ENCODE measurements at regions not wholly inside any gene's neighbourhood (a gene's known extent, or its start where the extent isn't known, plus 50 kb on each side); places are given as distances from the start of the nearest gene placed in this dataset.
"Not testable (repeated sequence)": the region's sequence is repeated elsewhere in the genome, so short reads cannot be mapped to it uniquely, and the experiment has no call there.

DNA sequence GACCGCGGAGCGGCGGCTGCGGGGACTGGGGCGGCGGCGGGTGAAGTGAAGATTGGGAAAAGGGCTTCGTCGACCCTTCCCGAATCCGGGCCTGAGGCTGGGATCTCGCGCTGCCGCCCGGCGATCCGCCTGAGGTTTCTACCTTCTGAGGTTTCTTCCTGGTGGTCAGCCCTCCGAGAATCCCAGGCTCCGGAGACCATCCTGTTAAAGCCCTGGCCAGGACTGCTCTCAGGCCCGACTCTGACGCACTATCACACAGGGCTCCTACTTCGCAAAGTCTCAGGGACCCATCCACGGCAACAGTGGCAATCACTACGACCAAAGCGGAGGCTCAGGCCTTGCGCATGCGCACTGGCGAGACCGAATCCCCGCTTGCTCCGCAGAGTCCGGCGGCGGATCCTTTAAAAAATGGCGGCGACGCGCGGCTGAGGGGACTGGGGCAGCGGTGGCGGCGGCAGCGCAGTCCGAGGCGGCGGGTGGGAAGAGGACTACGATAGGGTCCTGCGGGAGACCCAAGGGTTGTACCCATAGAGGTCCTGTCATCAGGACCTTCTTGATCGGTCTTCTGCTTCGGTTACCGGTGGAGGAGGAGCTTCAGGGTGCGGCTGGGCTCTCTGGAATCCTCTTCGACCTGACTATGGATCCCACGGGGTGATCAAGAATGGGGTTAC lies 157.2 kb upstream of the ZNF337 start:
- not testable (repeated sequence) for DNase-seq (ENCODE audit: low read depth, low spot score); H3K27ac ChIP-seq

DNA sequence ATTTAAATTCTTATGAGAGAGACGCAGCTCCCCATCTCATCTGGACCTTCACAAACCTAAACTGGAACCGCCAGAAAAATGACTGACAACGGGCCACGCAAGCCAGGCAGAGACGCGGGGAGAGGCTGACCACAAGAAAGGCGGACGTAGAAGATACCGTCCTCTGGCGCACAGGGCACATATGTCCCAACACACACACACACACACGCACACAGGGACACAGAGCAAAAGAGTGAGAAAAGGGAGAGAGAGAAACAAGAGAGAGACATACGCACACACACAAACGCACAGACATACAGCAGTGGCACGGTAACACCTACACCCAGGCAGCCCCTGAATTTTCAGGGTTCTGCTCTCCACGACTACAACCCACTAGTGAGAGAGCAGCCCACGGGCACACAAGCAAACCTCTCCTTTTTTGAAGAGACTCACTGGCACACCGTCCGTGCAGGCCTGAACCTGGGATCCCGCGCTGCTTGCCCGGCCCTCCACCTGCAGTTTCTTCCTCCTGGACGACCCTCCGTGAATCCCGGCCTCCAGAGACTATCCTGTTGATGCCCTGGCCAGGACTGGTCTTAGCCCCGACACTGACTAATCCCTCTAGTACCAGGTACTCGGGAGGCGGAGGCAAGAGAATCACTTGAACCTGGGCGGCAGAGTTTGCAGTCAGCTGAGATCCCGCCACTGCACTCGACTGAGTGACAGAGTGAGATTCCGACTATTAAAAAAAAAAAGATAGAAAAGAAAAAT lies 156.5 kb upstream of the ZNF337 start:
- not testable (repeated sequence) for DNase-seq (ENCODE audit: low read depth, low spot score); H3K27ac ChIP-seq

DNA sequence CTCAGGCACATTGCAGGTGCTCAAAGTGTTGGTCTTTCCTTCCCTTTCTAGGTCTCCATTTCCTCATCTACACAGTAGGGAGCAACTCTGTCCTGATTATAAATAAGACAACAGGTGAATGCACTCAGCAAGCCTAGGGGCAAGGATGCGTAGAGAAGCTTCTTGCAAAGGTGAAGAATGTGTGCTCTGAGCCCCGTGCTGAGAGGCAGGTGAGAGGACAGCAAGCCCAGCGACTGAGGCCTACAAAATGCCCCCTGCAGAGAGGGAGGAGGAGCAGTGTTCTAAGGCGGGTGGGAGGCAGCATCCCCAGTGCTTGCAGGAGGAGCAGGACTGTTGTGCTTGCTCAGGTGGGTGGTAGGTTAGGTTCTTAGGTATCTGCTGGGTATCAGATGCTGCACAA lies 153.5 kb upstream of the ZNF337 start:
- not testable (repeated sequence) for H3K27ac ChIP-seq; DNase-seq (ENCODE audit: low read depth, low spot score)

DNA sequence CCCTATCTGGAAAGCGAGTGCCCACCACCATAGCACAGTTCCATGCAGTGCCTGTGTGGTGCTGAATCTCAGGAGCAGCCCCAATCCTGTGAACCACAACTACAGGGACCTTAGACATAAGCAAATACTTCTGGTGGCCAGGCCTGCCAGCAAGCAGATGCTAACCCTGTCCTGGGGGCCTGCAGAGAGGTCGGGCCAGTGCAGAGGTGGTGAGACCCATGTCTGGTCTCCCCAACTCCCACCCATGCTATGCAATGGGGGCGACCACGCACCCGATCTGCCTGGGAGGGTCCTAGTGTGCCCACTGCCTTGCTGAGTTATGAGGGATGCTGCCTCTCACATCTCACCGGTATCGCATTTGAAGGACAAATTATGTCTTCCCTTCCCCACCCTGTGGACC lies 151.6 kb upstream of the ZNF337 start:
- H3K27ac ChIP-seq = no peak overlapping the region
- no peak for DNase-seq (ENCODE audit: low read depth, low spot score)

DNA sequence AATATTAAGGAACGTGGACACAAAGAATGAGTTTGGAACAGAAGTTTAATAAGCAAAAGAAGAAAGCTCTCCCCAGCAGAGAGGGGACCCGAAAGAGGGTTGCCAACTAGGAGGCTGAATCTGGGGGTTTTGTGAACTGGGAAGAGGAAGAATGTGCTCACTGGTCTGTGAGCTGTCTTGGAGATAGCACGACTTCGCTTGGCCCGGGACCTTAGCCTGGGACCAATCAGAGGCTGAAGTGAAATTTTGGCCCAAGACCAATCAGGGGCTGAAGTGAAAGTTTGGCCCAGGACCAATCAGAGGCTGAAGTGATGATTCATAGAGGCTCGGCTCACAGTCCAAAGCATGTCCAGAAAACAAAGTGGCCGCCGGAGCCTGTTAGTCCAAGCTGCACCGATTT lies 148.0 kb upstream of the ZNF337 start:
- DNase-seq (ENCODE audit: low read depth, low spot score); H3K27ac ChIP-seq: not testable (repeated sequence)

DNA sequence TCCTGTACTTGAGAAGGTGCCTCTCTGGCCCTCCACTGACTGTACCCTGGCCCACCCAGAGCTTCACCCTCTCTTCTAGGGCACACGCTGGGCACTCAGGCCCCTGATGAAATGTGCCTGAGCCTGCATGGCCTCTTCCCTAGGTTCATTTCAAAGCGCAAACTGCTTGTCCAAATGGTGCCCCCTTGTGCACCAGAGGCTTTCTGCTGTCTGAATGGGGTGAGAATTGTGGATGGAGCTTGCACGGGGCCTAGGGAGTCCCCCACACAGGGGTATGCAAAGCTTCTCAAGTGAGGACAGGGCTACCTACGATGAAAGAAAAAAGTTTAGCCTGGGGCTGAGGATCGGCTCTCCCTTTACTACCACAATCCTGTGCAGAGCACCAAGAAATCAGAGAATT lies 116.9 kb upstream of the ZNF337 start:
- not testable (repeated sequence) for H3K27ac ChIP-seq; DNase-seq (ENCODE audit: low read depth, low spot score)

DNA sequence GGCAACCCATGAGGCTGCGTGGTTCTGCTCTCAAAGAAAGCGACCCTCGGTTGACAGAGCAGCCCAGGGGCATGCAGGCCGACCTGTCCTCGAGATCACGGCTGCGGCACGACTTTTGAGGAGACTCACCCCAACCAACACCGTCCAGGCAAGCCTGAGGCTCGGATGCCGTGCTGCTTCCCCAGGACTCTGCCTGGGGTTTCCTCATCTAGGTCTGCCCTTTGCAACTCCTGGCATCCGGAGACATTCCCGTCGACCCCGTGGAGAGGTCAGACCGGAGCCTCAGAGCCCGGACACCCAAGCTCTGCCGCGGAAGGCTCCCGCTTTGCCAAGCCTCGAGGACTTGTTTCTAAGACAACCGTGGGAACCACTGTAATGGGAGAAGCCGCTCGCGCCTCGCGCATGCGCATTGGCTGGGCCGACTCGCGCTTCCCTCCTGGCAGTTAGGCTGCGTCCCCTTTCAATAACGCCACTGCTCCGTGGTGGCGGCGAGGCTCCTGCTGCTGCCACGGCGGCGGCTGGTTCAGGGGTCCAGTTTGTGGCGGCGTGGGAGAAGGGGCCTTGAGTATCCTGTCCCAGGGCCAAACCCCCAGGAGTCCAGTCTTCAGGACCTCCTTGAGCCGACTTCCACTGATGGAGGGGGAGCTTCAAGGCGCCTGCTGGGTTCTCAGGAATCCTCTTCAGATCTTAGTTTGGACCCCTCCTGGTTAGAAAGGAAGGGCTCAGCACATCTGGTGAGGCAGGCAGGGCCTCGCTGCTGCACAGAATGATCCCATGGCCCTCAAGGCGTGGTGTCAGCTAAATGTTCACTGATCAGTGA lies 101.7 kb upstream of the ZNF337 start:
- H3K27ac ChIP-seq; DNase-seq (ENCODE audit: low read depth, low spot score): not testable (repeated sequence)

DNA sequence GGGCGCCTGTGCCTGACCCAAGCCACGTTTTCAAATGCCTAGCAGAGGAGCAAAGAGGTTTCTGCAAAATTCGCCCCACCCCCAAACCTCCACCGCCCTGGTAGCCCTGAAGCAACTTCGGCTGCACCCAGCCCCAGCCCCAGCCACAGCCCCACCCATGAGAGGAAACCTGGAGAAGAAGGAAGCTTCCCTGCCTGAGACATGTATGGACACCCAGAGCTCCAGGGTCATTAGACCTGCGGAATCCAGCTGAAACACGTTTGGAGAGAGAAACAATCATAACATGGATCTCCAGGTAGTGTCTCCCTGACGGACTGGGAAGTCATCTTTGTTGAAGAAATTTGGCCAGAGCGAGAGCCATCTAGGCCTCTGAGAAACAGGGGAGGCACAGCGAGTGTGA lies 100.4 kb upstream of the ZNF337 start:
- not testable (repeated sequence) for H3K27ac ChIP-seq; DNase-seq (ENCODE audit: low read depth, low spot score)

DNA sequence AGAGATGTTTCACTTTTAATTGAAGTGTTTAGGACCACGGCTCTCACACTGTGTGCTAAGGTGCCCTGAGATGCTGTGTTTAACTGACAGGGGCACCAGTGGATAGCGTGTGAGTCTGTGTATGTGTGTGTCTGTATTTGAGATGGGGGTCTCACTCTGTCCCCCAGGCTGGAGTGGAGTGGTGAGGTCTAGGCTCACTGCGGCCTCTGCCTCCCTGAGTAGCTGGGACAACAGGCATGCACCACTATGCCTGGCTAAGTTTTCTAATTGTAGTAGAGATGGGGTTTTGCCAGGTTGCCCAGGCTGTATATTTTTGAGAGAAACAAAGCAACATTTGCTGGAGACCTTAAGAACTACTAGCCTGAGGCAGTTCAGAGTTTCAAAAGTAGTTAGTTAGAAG lies 80.6 kb upstream of the ZNF337 start:
- not testable (repeated sequence) for H3K27ac ChIP-seq; DNase-seq (ENCODE audit: low read depth, low spot score)

DNA sequence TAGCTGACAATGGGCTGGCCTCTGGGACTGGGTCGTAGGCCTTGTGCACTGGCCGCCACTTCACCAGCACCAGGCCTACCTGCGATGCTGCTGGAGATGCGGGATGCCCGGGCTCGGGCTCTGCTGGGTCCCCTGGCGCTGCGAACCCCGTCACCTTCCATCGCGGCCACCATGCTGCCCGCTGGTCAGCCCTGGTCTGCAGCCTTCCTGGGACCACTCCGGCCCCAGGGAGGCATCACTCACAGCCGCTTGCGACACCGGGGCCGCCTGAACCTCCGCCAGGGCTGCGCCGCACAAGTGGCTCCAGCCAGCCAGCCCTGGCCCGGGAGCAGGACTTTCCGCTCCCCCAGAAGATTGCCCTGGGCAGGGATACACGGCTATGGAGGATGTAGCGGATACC lies 78.1 kb upstream of the ZNF337 start:
- DNase-seq (ENCODE audit: low read depth, low spot score); H3K27ac ChIP-seq: not testable (repeated sequence)

DNA sequence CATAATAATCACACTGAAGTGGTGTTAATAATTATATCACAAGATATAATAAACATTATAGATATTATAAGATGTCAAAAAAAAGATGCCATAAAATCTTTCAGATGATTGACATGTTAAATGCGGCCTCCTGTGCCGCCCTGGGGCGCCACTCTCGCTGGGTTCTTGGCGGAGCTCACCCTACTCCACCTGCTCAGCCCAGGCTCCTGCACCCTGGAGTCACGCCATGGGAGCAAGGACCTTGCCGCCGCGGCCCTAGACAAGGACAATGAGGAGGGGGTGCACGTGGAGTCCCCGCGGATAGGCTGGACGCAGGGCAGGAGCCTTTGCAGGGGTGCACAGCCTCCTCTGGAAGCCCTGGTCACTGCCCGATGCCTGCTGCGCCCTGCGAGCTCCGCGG lies 77.5 kb upstream of the ZNF337 start:
- not testable (repeated sequence) for H3K27ac ChIP-seq; DNase-seq (ENCODE audit: low read depth, low spot score)

DNA sequence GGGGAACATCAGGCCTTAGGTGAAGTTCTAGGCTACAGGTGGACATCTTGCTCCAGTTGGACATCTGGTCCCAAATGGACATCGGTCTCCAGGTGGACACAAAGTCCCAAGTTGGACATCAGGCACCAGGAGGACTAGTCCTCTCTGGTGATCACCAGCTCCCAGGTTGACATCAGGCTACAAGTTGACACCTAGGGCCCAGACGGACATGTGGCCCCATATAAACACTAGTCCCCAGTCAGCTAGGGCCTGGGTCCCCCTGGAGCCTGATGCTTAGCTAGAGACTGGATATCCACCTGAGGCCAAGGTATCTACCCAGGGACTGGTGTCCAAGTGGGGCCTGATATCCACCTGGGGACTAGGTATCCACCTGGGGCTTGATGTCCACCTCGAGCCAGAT lies 75.8 kb upstream of the ZNF337 start:
- not testable (repeated sequence) for DNase-seq (ENCODE audit: low read depth, low spot score); H3K27ac ChIP-seq

DNA sequence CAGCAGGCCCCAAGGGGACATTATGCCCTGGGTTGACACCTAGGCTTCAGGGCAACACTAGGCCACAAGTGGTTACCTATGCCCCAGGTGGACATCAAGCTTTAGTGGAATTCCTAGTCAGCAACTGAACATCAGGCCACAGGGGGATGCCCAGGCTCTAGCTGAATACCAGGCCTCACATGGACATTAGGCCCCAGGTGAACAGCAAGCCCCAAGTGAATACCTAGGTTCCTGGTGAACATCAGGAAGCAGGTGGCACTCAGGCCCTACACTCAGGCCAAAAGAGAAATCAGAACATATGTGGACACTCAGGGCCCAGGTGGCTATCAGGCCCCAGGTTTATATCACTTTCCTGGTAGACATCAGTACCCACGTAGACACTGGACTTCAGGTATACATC lies 75.2 kb upstream of the ZNF337 start:
- not testable (repeated sequence) for H3K27ac ChIP-seq; DNase-seq (ENCODE audit: low read depth, low spot score)

DNA sequence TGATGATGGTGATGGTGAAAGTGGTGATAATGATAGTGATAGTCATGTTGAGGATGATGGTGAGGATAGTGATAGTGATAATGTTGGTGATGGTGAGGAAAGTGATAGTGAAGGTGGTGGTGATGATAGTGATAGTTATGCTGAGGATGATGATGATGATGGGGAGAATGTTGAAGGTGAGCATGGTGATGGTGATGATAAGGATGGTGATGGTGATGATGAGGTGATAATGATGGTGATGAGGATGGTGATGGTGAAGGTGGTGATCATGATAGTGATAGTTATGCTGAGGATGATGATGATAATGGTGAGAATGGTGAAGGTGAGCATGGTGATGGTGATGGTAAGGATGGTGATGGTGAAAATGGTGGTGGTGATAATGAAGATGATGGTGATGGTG lies 64.9 kb upstream of the ZNF337 start:
- H3K27ac ChIP-seq = no peak overlapping the region
- DNase-seq (ENCODE audit: low read depth, low spot score) = no peak

DNA sequence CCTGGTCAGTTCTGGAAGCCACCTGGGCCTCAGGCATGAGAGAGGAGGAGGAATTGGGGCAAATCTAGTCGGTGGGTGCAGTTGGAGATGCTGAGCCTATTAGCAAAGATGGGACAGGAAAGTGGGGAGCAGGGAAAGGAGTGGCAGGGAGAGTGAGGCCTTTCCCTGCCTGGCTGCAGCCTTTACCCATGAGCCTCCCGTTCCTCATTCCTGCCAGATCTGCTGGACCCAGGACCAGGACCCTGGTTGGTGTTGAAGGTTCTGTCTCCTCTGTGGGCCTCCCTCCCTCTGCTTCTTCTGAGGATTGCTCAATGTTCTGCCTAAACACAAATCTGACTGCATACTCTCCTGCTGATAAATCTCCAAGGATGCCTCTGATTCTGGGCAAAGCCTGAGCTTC lies 64.4 kb upstream of the ZNF337 start:
- H3K27ac ChIP-seq = not testable (repeated sequence)

DNA sequence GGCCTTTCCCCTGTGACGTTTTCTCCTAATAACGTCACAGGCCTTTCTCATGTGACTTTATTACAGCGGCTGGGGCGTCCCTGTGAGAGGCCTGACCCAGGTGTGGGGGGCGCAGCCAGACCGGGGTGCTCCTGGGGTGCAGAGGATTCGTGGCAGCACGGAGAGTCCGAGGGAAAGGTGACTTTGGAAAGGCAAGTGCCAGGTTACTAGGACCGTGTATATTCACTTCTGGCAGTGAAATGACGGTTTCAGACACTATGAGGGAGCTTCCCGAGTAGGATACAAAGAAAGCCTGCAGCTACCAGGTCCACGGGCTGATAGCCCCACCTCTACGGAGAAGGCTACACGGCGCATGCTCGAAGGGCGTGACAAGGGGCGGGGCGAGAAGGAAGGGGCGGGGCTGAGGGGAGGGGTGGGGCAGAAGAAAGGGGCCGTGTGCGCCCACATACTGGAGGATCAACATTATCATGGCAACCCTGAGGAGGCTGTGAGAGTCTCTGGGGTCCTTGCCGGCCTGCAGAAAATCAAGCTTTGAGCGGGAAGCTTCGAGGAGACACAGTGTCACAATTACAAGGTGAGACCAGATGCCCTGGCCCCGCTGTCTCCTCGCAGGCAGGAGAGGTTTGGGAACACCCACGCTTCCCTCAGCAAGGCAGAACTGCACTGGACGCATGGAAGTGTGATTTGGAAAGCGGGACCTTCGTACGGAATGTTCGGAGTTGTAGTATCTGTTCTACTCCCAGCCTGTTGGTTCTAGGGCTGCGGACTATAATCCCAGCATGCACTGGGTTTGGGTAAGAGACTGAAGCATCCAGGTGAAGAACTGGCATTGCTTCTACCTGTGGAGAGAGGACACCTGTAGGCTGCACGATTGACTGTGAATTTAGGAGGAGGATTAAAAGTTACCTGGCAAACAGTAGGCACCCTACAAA lies 54.4 kb upstream of the ZNF337 start:
- peak overlapping the region; percentile 16 for H3K27ac ChIP-seq
- no peak for DNase-seq (ENCODE audit: low read depth, low spot score)

More for the DNA sequence above, 64.4 kb upstream of the ZNF337 start:
- DNase-seq (ENCODE audit: low read depth, low spot score) = not testable (repeated sequence)

DNA sequence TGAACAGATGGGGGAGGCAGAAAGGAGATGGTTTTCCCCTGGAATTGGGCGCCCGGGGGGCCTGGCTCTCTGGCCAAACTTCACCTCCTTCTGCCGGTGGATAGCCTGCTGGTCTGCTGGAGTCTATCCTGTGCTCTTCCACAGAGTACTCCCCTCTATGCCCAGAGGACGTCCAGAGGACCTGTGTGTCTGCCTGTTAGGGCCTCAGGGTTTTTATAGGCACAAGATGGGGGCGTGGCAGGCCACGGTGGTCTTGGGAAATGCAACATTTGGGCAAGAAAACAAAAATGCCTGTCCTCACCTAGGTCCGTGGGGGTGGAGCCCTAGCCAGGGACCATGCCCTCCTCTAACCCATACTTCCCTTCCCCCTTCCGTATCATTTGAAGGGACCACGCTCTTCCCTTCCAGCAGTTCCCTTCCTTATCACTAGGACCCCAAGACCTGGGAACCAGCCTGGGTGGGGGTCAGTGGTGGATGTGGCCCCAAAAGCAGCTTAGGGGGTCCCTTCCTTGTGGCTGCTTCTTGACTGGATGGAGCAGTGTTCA lies 53.6 kb upstream of the ZNF337 start:
- peak overlapping the region; percentile 16 for H3K27ac ChIP-seq
- no peak for DNase-seq (ENCODE audit: low read depth, low spot score)

DNA sequence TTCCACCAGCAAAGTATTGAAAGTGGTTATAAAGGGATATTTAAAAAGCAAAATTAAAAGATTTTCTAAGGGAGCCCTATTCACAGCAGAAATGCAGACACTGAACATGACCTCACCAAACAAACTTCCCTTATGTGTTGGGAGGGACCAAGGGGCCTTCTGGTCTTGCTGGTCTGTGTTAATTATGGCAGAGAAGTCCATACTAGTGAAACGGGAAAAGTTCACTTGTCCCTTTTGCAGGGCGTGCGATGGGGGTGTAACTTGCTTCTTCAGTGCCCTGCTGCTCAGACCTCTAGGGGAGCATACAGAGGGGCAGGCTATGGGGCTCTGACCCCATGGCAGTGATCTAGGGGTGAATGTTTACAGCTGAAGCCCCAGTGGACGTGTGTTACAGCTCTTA lies 53.0 kb upstream of the ZNF337 start:
- no peak for DNase-seq (ENCODE audit: low read depth, low spot score)
- H3K27ac ChIP-seq = no peak overlapping the region
